Neural crest cell (in vitro differentiated cells): ENCODE measurements at regions not wholly inside any gene's neighbourhood (a gene's known extent, or its start where the extent isn't known, plus 50 kb on each side); places are given as distances from the start of the nearest gene placed in this dataset.
"Not testable (repeated sequence)": the region's sequence is repeated elsewhere in the genome, so short reads cannot be mapped to it uniquely, and the experiment has no call there.

ENCODE experiments used
- DNase-seq: peaks from one replicate; pipeline ENCODE4 v3.0.0; 2021; ENCODE audit warnings: low read depth, mixed read lengths, low spot score
- H3K27ac Mint-ChIP-seq: one replicate; pipeline ENCODE4 v1.8.0; 2021; ENCODE audit warnings: mild to moderate bottlenecking, mixed read lengths; ENCODE audit not compliant: unreplicated experiment
- H3K27me3 Mint-ChIP-seq: 2 replicates; pipeline ENCODE4 v1.8.0; 2021; ENCODE audit warnings: low read depth, mild to moderate bottlenecking, mixed read lengths
- H3K36me3 Mint-ChIP-seq: 2 replicates; pipeline ENCODE4 v1.8.0; 2021; ENCODE audit warnings: low read depth, mild to moderate bottlenecking, mixed read lengths
- H3K4me1 Mint-ChIP-seq: 2 replicates; pipeline ENCODE4 v1.8.0; 2021; ENCODE audit warnings: mixed read lengths
- H3K4me3 Mint-ChIP-seq: one replicate; pipeline ENCODE4 v1.8.0; 2021; ENCODE audit warnings: mild to moderate bottlenecking, mixed read lengths
- H3K9me3 Mint-ChIP-seq: 2 replicates; pipeline ENCODE4 v1.8.0; 2021; ENCODE audit warnings: mixed read lengths
- TF ChIP-seq, protein P1 (sequence below): fragments of 200-600 bp; sonication (generic); conservative IDR thresholded peaks from 2 replicates; pipeline ENCODE4 v1.5.0; 2021; ENCODE audit warnings: antibody characterized with exemption, mild to moderate bottlenecking

DNA sequence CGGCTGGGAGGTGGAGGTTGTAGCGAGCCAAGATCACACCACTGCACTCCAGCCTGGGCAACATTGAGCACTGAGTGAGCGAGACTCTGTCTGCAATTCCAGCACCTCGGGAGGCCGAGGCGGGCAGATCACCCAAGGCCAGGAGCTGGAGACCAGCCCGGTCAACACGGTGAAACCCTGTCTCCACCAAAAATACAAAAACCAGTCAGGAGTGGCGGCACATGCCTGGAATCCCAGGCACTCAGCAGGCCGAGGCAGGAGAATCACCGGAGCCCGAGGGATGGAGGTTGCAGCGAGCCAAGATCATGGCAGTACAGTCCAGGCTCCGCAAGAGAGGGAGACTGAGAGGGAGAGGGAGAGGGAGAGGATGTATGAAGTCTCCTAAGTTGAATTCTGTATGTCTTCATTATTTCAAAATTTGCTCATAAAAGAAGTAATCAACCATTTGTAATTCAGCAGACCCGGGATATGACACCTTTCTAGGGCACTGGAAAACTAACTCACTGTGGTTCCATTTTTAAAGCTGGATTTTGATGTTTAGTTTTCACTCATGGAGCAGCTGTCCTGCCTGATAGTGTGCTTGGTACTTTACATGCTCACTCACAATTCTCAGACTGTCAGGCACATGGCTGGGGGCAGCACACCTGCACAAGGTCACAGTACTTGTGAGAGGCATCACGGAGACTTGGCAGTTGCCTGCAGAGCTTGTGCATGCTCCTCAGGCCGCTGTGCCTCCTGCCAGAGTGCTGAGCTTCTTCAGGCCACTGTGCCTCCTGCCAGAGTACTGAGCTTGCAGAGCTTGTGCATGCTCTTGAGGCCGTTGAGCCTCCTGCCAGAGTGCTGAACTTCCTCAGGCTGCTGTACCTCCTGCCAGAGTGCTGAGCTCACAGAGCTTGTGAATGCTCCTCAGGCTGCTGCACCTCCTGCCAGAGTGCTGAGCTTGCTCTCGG, 106.2 kb downstream of the ERMARD start:
- H3K4me1 Mint-ChIP-seq = no peaks in the 10 kb centered on the region
- no peaks in the 10 kb centered on the region for H3K27me3 Mint-ChIP-seq

GRCh38 chr6:169856442-169857342, 105.3 kb downstream of the ERMARD start:
- DNase-seq, H3K4me3 Mint-ChIP-seq, H3K27ac Mint-ChIP-seq, H3K9me3 Mint-ChIP-seq, H3K36me3 Mint-ChIP-seq, H3K4me1 Mint-ChIP-seq, H3K27me3 Mint-ChIP-seq: not testable (repeated sequence)

More for the DNA sequence above, 106.2 kb downstream of the ERMARD start:
- H3K9me3 Mint-ChIP-seq = peaks cover 5% of the 10 kb centered on the region
- no peak overlapping the region for H3K27ac Mint-ChIP-seq
- no peaks in the 10 kb centered on the region for H3K36me3 Mint-ChIP-seq
- DNase-seq = no peak
- TF ChIP-seq, protein P1, sequence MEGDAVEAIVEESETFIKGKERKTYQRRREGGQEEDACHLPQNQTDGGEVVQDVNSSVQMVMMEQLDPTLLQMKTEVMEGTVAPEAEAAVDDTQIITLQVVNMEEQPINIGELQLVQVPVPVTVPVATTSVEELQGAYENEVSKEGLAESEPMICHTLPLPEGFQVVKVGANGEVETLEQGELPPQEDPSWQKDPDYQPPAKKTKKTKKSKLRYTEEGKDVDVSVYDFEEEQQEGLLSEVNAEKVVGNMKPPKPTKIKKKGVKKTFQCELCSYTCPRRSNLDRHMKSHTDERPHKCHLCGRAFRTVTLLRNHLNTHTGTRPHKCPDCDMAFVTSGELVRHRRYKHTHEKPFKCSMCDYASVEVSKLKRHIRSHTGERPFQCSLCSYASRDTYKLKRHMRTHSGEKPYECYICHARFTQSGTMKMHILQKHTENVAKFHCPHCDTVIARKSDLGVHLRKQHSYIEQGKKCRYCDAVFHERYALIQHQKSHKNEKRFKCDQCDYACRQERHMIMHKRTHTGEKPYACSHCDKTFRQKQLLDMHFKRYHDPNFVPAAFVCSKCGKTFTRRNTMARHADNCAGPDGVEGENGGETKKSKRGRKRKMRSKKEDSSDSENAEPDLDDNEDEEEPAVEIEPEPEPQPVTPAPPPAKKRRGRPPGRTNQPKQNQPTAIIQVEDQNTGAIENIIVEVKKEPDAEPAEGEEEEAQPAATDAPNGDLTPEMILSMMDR = no peak
- H3K4me3 Mint-ChIP-seq = no peak overlapping the region

DNA sequence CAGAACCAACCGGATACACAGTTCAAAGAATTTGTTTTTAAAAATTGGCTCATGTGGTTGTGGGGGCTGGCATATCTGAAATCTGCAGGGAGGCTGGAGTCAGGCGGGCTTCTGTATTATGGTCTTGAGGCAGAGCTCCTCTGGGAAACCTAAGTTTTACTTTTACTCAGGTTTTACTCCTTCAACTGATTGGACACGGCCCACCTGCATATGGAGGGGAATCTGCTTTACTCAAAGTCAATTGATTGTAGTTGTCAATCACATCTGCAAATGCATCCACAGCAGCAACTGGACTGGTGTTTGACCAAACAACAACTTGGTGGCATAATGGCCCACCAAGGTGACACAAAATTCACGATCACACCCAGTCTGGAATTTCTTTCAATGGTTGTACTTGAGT, 103.4 kb downstream of the ERMARD start:
- H3K27me3 Mint-ChIP-seq = no peaks in the 10 kb centered on the region
- no peak overlapping the region for H3K4me3 Mint-ChIP-seq
- H3K4me1 Mint-ChIP-seq = peaks cover 5% of the 10 kb centered on the region
- H3K27ac Mint-ChIP-seq = no peak overlapping the region
- DNase-seq = no peak
- TF ChIP-seq, protein P1 = no peak
- H3K36me3 Mint-ChIP-seq = no peaks in the 10 kb centered on the region
- peaks cover 5% of the 10 kb centered on the region for H3K9me3 Mint-ChIP-seq

GRCh38 chr6:169854083-169854725, 102.8 kb downstream of the ERMARD start:
- no peak overlapping the region for H3K4me3 Mint-ChIP-seq
- H3K27me3 Mint-ChIP-seq = no peaks in the 10 kb centered on the region
- peaks cover 5% of the 10 kb centered on the region for H3K9me3 Mint-ChIP-seq
- TF ChIP-seq, protein P1 = no peak
- no peaks in the 10 kb centered on the region for H3K36me3 Mint-ChIP-seq
- H3K4me1 Mint-ChIP-seq = peaks cover 5% of the 10 kb centered on the region
- H3K27ac Mint-ChIP-seq = no peak overlapping the region
- no peak for DNase-seq

- peaks cover 5% of the 10 kb centered on the region for H3K9me3 Mint-ChIP-seq
- H3K4me1 Mint-ChIP-seq = peaks cover 5% of the 10 kb centered on the region
- DNase-seq = no peak
- no peaks in the 10 kb centered on the region for H3K27me3 Mint-ChIP-seq
- no peak overlapping the region for H3K4me3 Mint-ChIP-seq
- no peaks in the 10 kb centered on the region for H3K36me3 Mint-ChIP-seq
- no peak overlapping the region for H3K27ac Mint-ChIP-seq
- TF ChIP-seq, protein P1 = no peak
Observed at GRCh38 chr6:169853196-169854082, 102.0 kb downstream of the ERMARD start.
